ENCODE measurements at regions not wholly inside any gene's neighbourhood (a gene's known extent, or its start where the extent isn't known, plus 50 kb on each side); places are given as distances from the start of the nearest gene placed in this dataset.

GRCh38 chr5:123943151-123943550 is 431.2 kb downstream of the CSNK1G3 start:
- TF ChIP-seq EZH2 (IDR thresholded peaks at IDR 0.05) (no peak), POLR2AphosphoS5 (IDR thresholded peaks at IDR 0.05; ENCODE audit: borderline replicate concordance, low read depth, low read length) (no peak), FOXP2 (optimal IDR thresholded peaks at IDR 0.05; ENCODE audit: control extremely low read depth, extremely low read length, insufficient read depth) (no peak)
